OCI-LY3 (cell line): ENCODE measurements at regions not wholly inside any gene's neighbourhood (a gene's known extent, or its start where the extent isn't known, plus 50 kb on each side); places are given as distances from the start of the nearest gene placed in this dataset.

ENCODE experiments used
- H2AFZ ChIP-seq: fragments of 200-600, 300-600 bp; shearing (Covaris generic); 2 replicates; pipeline ENCODE4 v1.6.0; 2014; ENCODE audit warnings: antibody characterized with exemption, low read depth, low read length
- H3K27ac ChIP-seq: fragments of 200-600, 300-600 bp; sonication (generic); 2 replicates; pipeline ENCODE4 v1.5.1; 2014; ENCODE audit warnings: mild to moderate bottlenecking, low read length, moderate library complexity, mixed read lengths
- H3K27me3 ChIP-seq: fragments of 200-600, 300-600 bp; sonication (generic); 2 replicates; pipeline ENCODE4 v1.6.1; 2014; ENCODE audit warnings: low read depth, low read length, mixed read lengths
- H3K36me3 ChIP-seq: fragments of 200-600, 300-600 bp; sonication (generic); replicated peaks from 2 replicates; pipeline ENCODE3; 2014; ENCODE audit warnings: low read depth, low read length, mixed read lengths
- H3K4me1 ChIP-seq: fragments of 300-600, 200-600 bp; sonication (generic); 2 replicates; pipeline ENCODE4 v1.6.1; 2014; ENCODE audit warnings: low read length, mixed read lengths
- H3K4me2 ChIP-seq: fragments of 200-600, 300-600 bp; sonication (generic); 2 replicates; pipeline ENCODE4 v1.6.1; 2014; ENCODE audit warnings: low read length, mixed read lengths
- H3K4me3 ChIP-seq: fragments of 300-600, 200-600 bp; sonication (generic); 2 replicates; pipeline ENCODE4 v1.5.1; 2014; ENCODE audit warnings: antibody characterized with exemption, mild to moderate bottlenecking, low read length, moderate library complexity
- H3K79me2 ChIP-seq: fragments of 300-600, 200-600 bp; shearing (Covaris generic); 2 replicates; pipeline ENCODE4 v1.6.1; 2014; ENCODE audit warnings: mild to moderate bottlenecking, low read length, mixed read lengths
- H3K9ac ChIP-seq: fragments of 300-600, 200-600 bp; shearing (Covaris generic); 2 replicates; pipeline ENCODE4 v1.6.0; 2014; ENCODE audit warnings: mild to moderate bottlenecking, low read length, moderate library complexity
- H3K9me3 ChIP-seq: fragments of 200-600, 300-600 bp; shearing (Covaris generic); 2 replicates; pipeline ENCODE4 v1.6.1; 2014; ENCODE audit warnings: low read length, mixed read lengths; ENCODE audit not compliant: insufficient read depth
- H4K20me1 ChIP-seq: fragments of 200-600, 300-600 bp; sonication (generic); 2 replicates; pipeline ENCODE4 v1.6.1; 2016; ENCODE audit warnings: low read length, mixed read lengths; ENCODE audit not compliant: insufficient read depth
- CTCF ChIP-seq: fragments of 200-600, 300-600 bp; sonication (generic); IDR thresholded peaks from 2 replicates; pipeline ENCODE4 v1.5.1; 2014; ENCODE audit warnings: antibody characterized with exemption, low read length, low read depth
- EZH2phosphoT487 ChIP-seq: fragments of 200-600 bp; shearing (Covaris generic); IDR thresholded peaks from 2 replicates; pipeline ENCODE4 v1.6.1; 2018; ENCODE audit warnings: antibody characterized with exemption, mixed run types, low read depth

- Histone ChIP-seq H3K27me3 (no peaks in the 10 kb centered on the region), H3K79me2 (no peaks in the 10 kb centered on the region), H3K36me3 (no peaks in the 10 kb centered on the region), H3K4me1 (peaks cover 2% of the 10 kb centered on the region), H3K4me3 (no peak overlapping the region), H3K9me3 (no peaks in the 10 kb centered on the region), H3K4me2 (no peak overlapping the region), H3K27ac (no peak overlapping the region), H4K20me1 (no peaks in the 10 kb centered on the region), H2AFZ (no peak overlapping the region), H3K9ac (no peak overlapping the region)
- TF ChIP-seq CTCF (no peak), EZH2phosphoT487 (no peak)
Observed at GRCh38 chr18:30915336-30915988, 127.1 kb downstream of the DSC3 start.

- peaks cover 3% of the 10 kb centered on the region for H3K4me1 ChIP-seq
- no peaks in the 10 kb centered on the region for H3K9me3 ChIP-seq
- no peak for TF ChIP-seq CTCF
- no peak for TF ChIP-seq EZH2phosphoT487
- no peak overlapping the region for H3K9ac ChIP-seq
- H4K20me1 ChIP-seq: no peaks in the 10 kb centered on the region
- H3K4me2 ChIP-seq: no peak overlapping the region
- H3K27ac ChIP-seq: no peak overlapping the region
- no peak overlapping the region for H3K4me3 ChIP-seq
- H3K36me3 ChIP-seq: no peaks in the 10 kb centered on the region
- no peak overlapping the region for H2AFZ ChIP-seq
- no peaks in the 10 kb centered on the region for H3K27me3 ChIP-seq
- H3K79me2 ChIP-seq: no peaks in the 10 kb centered on the region
Observed at GRCh38 chr18:30908381-30908780, 134.2 kb downstream of the DSC3 start.

GRCh38 chr18:30903566-30903965 lies 139.0 kb downstream of the DSC3 start:
- H4K20me1 ChIP-seq: no peaks in the 10 kb centered on the region
- H3K27ac ChIP-seq: no peak overlapping the region
- H3K9ac ChIP-seq: no peak overlapping the region
- H3K4me1 ChIP-seq: peaks cover 3% of the 10 kb centered on the region
- no peak overlapping the region for H2AFZ ChIP-seq
- no peak overlapping the region for H3K4me2 ChIP-seq
- no peaks in the 10 kb centered on the region for H3K27me3 ChIP-seq
- no peak for TF ChIP-seq CTCF
- TF ChIP-seq EZH2phosphoT487: no peak
- H3K36me3 ChIP-seq: no peaks in the 10 kb centered on the region
- no peak overlapping the region for H3K4me3 ChIP-seq
- H3K79me2 ChIP-seq: no peaks in the 10 kb centered on the region
- no peaks in the 10 kb centered on the region for H3K9me3 ChIP-seq

- Histone ChIP-seq H3K27ac (no peak overlapping the region), H3K4me2 (no peak overlapping the region)
- TF ChIP-seq EZH2phosphoT487 (no peak), CTCF (peak; percentile 74)
Observed at GRCh38 chr18:30889519-30890301, 152.8 kb downstream of the DSC3 start.

More at GRCh38 chr18:30889519-30890301, 152.8 kb downstream of the DSC3 start:
- no peaks in the 10 kb centered on the region for H3K79me2 ChIP-seq
- H4K20me1 ChIP-seq: no peaks in the 10 kb centered on the region
- H2AFZ ChIP-seq: no peak overlapping the region
- H3K9me3 ChIP-seq: no peaks in the 10 kb centered on the region
- no peak overlapping the region for H3K9ac ChIP-seq
- H3K36me3 ChIP-seq: no peaks in the 10 kb centered on the region
- H3K4me1 ChIP-seq: peaks cover 3% of the 10 kb centered on the region; the same call in 1 of the 2 replicates
- no peak overlapping the region for H3K4me3 ChIP-seq
- H3K27me3 ChIP-seq: peaks cover 6% of the 10 kb centered on the region; the same call in 1 of the 2 replicates
